ENCODE measurements at regions not wholly inside any gene's neighbourhood (a gene's known extent, or its start where the extent isn't known, plus 50 kb on each side); places are given as distances from the start of the nearest gene placed in this dataset.

DNA sequence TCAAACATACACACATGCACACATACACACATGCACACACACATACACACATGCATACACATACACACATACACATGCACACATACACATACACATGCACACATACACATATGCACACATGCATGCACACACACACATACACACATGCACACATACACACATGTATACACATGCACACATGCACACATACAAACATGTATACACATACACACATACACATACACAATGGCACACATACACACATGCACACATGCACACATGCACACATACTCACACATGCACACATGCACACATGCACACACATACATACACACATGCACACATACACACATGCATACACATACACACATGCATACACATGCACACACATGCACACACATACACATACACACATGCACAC is 137.2 kb downstream of the ACKR3 start:
- TF ChIP-seq, protein P1, sequence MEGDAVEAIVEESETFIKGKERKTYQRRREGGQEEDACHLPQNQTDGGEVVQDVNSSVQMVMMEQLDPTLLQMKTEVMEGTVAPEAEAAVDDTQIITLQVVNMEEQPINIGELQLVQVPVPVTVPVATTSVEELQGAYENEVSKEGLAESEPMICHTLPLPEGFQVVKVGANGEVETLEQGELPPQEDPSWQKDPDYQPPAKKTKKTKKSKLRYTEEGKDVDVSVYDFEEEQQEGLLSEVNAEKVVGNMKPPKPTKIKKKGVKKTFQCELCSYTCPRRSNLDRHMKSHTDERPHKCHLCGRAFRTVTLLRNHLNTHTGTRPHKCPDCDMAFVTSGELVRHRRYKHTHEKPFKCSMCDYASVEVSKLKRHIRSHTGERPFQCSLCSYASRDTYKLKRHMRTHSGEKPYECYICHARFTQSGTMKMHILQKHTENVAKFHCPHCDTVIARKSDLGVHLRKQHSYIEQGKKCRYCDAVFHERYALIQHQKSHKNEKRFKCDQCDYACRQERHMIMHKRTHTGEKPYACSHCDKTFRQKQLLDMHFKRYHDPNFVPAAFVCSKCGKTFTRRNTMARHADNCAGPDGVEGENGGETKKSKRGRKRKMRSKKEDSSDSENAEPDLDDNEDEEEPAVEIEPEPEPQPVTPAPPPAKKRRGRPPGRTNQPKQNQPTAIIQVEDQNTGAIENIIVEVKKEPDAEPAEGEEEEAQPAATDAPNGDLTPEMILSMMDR (IDR thresholded peaks at IDR 0.05): no peak
- no peak for TF ChIP-seq ZFX (IDR thresholded peaks at IDR 0.05; ENCODE audit: borderline replicate concordance)

Data from 22Rv1 (cell line).